Sigmoid colon (tissue), 6 donors: ENCODE measurements at regions not wholly inside any gene's neighbourhood (a gene's known extent, or its start where the extent isn't known, plus 50 kb on each side); places are given as distances from the start of the nearest gene placed in this dataset.

ENCODE experiments used
- DNase-seq: peaks from one replicate; pipeline ENCODE4 v3.0.0-alpha.2; 2019
- H3K27ac ChIP-seq, 4 donors: fragments of 200-600 bp; sonication (generic); one replicate each; pipeline ENCODE4 v1.5.1; 2016 to 2019; ENCODE audit warnings: mild to moderate bottlenecking in 1 of 4
- H3K27me3 ChIP-seq, 3 donors: fragments of 200-600 bp; sonication (generic); one replicate each; pipeline ENCODE4 v1.5.1; 2019; ENCODE audit warnings: mild to moderate bottlenecking in 1 of 3
- H3K36me3 ChIP-seq, 4 donors: fragments of 200-600 bp; sonication (generic); one replicate each; pipeline ENCODE4 v1.5.1; 2016 to 2019
- H3K4me1 ChIP-seq, 4 donors: fragments of 200-600 bp; sonication (generic); one replicate each; pipeline ENCODE4 v1.5.1; 2017 to 2019
- H3K4me3 ChIP-seq, 4 donors: fragments of 200-600 bp; sonication (generic); one replicate each; pipeline ENCODE4 v1.5.1; 2017 to 2019; ENCODE audit warnings: mild to moderate bottlenecking in 2 of 4, moderate library complexity in 1 of 4
- H3K9me3 ChIP-seq, 4 donors: fragments of 200-600 bp in 3 of 4; sonication (generic) in 3 of 4; one replicate each; pipeline versions ENCODE4 v1.5.1 to v1.6.1; 2013 to 2019
- CTCF ChIP-seq, 4 experiments: fragments of 450-650 bp in 3 of 4; fragments of 200-600 bp in 1 of 4; IDR thresholded peaks; one replicate each; pipeline ENCODE4 v1.5.1; 2016 to 2019; ENCODE audit warnings: antibody characterized with exemption in 4 of 4, mild to moderate bottlenecking in 3 of 4, moderate library complexity in 2 of 4
- EP300 ChIP-seq, 4 donors: sonication (generic); formaldehyde crosslinking; IDR thresholded peaks; one replicate each; pipeline ENCODE4 v1.6.1; 2017; ENCODE audit warnings: antibody characterized with exemption in 4 of 4
- POLR2A ChIP-seq, 2 donors: fragments of 450-650 bp; IDR thresholded peaks; one replicate each; pipeline ENCODE4 v1.6.1; 2016; ENCODE audit warnings: antibody characterized with exemption in 2 of 2, mild to moderate bottlenecking in 2 of 2, moderate library complexity in 2 of 2
- POLR2AphosphoS5 ChIP-seq, 4 donors: sonication (generic); formaldehyde crosslinking; IDR thresholded peaks; one replicate each; pipeline ENCODE4 v1.6.1; 2017; ENCODE audit warnings: antibody characterized with exemption in 4 of 4
- WGBS, 2 donors: extraction: QIAGEN DNeasy Blood & Tissue Kit; methylation state at CpG; one replicate each; pipeline ENCODE4 v1.1.7; 2013; 5-methylcytosine and 5-hydroxymethylcytosine counted together
- intact Hi-C: fragments of 100-400 bp; cut with DNase I; formaldehyde crosslinking; loops from one replicate; pipeline ENCODE4 v1.15.1; 2023
- donor health status: healthy with polysubstance abuse.
- donor health status: healthy.

GRCh38 chr3:25883492-25883891, 93.6 kb downstream of the OXSM start:
- Histone ChIP-seq H3K27ac (no peak overlapping the region), H3K4me3 (no peak overlapping the region), H3K9me3 (no peaks in the 10 kb centered on the region), H3K27me3 (no peaks in the 10 kb centered on the region), H3K36me3 (no peaks in the 10 kb centered on the region), H3K4me1 (no peaks in the 10 kb centered on the region)
- TF ChIP-seq POLR2A (IDR thresholded peaks at IDR 0.05): no peak
- TF ChIP-seq EP300 (IDR thresholded peaks at IDR 0.05): no peak
- DNase-seq: no peak
- intact Hi-C loops: no loop called here
- 92 to 97% methylated on average over 1 of the region's 1 CpG for WGBS, 2 donors

GRCh38 chr3:25884981-25885380, 95.1 kb downstream of the OXSM start:
- WGBS, 2 donors: 66 to 94% methylated on average over 2 of the region's 2 CpGs
- H3K27me3 ChIP-seq: no peaks in the 10 kb centered on the region
- intact Hi-C loops: no loop called here
- H3K36me3 ChIP-seq: no peaks in the 10 kb centered on the region
- no peak overlapping the region for H3K4me3 ChIP-seq
- no peak for DNase-seq
- no peaks in the 10 kb centered on the region for H3K4me1 ChIP-seq
- TF ChIP-seq CTCF (IDR thresholded peaks at IDR 0.05) (no peak), EP300 (IDR thresholded peaks at IDR 0.05) (no peak), POLR2A (IDR thresholded peaks at IDR 0.05) (no peak), POLR2AphosphoS5 (IDR thresholded peaks at IDR 0.05) (no peak)
- no peak overlapping the region for H3K27ac ChIP-seq
- H3K9me3 ChIP-seq: no peaks in the 10 kb centered on the region

GRCh38 chr3:25885544-25885943, 95.7 kb downstream of the OXSM start:
- 28 to 72% methylated on average over 5 of the region's 5 CpGs for WGBS, 2 donors

GRCh38 chr3:25887907-25888306, 98.0 kb downstream of the OXSM start:
- no peaks in the 10 kb centered on the region for H3K36me3 ChIP-seq
- TF ChIP-seq POLR2AphosphoS5 (IDR thresholded peaks at IDR 0.05): no peak
- no peak for TF ChIP-seq EP300 (IDR thresholded peaks at IDR 0.05)
- no peak for TF ChIP-seq POLR2A (IDR thresholded peaks at IDR 0.05)
- no peak for TF ChIP-seq CTCF (IDR thresholded peaks at IDR 0.05)
- intact Hi-C loops: no loop called here
- no peaks in the 10 kb centered on the region for H3K4me1 ChIP-seq
- 80 to 89% methylated on average over 5 of the region's 5 CpGs for WGBS, 2 donors
- H3K9me3 ChIP-seq: no peaks in the 10 kb centered on the region
- no peaks in the 10 kb centered on the region for H3K27me3 ChIP-seq
- H3K4me3 ChIP-seq: no peak overlapping the region
- no peak overlapping the region for H3K27ac ChIP-seq
- no peak for DNase-seq

More at GRCh38 chr3:25885544-25885943, 95.7 kb downstream of the OXSM start:
- H3K27ac ChIP-seq: no peak overlapping the region
- H3K4me1 ChIP-seq: no peaks in the 10 kb centered on the region
- no peak for DNase-seq
- intact Hi-C loops: no loop called here
- no peaks in the 10 kb centered on the region for H3K36me3 ChIP-seq
- no peaks in the 10 kb centered on the region for H3K27me3 ChIP-seq
- H3K9me3 ChIP-seq: no peaks in the 10 kb centered on the region
- TF ChIP-seq EP300 (IDR thresholded peaks at IDR 0.05): no peak
- TF ChIP-seq POLR2AphosphoS5 (IDR thresholded peaks at IDR 0.05): no peak
- no peak for TF ChIP-seq POLR2A (IDR thresholded peaks at IDR 0.05)
- no peak for TF ChIP-seq CTCF (IDR thresholded peaks at IDR 0.05)
- no peak overlapping the region for H3K4me3 ChIP-seq

GRCh38 chr3:25888892-25889524, 99.1 kb downstream of the OXSM start:
- intact Hi-C loops: no loop called here
- no peak for TF ChIP-seq CTCF (IDR thresholded peaks at IDR 0.05)
- TF ChIP-seq EP300 (IDR thresholded peaks at IDR 0.05): no peak
- no peak for TF ChIP-seq POLR2AphosphoS5 (IDR thresholded peaks at IDR 0.05)
- TF ChIP-seq POLR2A (IDR thresholded peaks at IDR 0.05): no peak
- no peak for DNase-seq
- no peaks in the 10 kb centered on the region for H3K27me3 ChIP-seq
- no peak overlapping the region for H3K27ac ChIP-seq
- no peak overlapping the region for H3K4me3 ChIP-seq
- no peaks in the 10 kb centered on the region for H3K36me3 ChIP-seq
- no peaks in the 10 kb centered on the region for H3K4me1 ChIP-seq
- no peaks in the 10 kb centered on the region for H3K9me3 ChIP-seq
